ENCODE measurements at regions not wholly inside any gene's neighbourhood (a gene's known extent, or its start where the extent isn't known, plus 50 kb on each side); places are given as distances from the start of the nearest gene placed in this dataset.

- H3K4me1 ChIP-seq (ENCODE audit: control insufficient read depth in 1 of 2, insufficient read depth in 2 of 2, low read length in 2 of 2): peaks cover 8 to 13% of the 10 kb centered on the region in 2 donors
- H3K9me3 ChIP-seq (ENCODE audit: control insufficient read depth in 1 of 2, low read length in 2 of 2): no peaks in the 10 kb centered on the region
- H3K4me3 ChIP-seq (ENCODE audit: low read depth in 1 of 2, low read length in 2 of 2): no peak overlapping the region
- no peak overlapping the region for H3K27ac ChIP-seq (ENCODE audit: low read length)
- H3K27me3 ChIP-seq (ENCODE audit: low read depth, low read length): no peaks in the 10 kb centered on the region
- no peaks in the 10 kb centered on the region for H3K36me3 ChIP-seq (ENCODE audit: control insufficient read depth in 1 of 2, insufficient read depth in 2 of 2, low read length in 2 of 2)
These were observed 159.4 kb downstream of the KLF13 start for GRCh38 chr15:31485911-31486461.

- Histone ChIP-seq H3K27ac (ENCODE audit: low read length) (no peak overlapping the region), H3K36me3 (ENCODE audit: control insufficient read depth in 1 of 2, insufficient read depth in 2 of 2, low read length in 2 of 2) (no peaks in the 10 kb centered on the region), H3K9me3 (ENCODE audit: control insufficient read depth in 1 of 2, low read length in 2 of 2) (peaks cover 0 to under 1% of the 10 kb centered on the region in 2 donors), H3K4me1 (ENCODE audit: control insufficient read depth in 1 of 2, insufficient read depth in 2 of 2, low read length in 2 of 2) (peaks cover 8 to 13% of the 10 kb centered on the region in 2 donors), H3K4me3 (ENCODE audit: low read depth in 1 of 2, low read length in 2 of 2) (no peak overlapping the region), H3K27me3 (ENCODE audit: low read depth, low read length) (no peaks in the 10 kb centered on the region)
These were observed 159.9 kb downstream of the KLF13 start for GRCh38 chr15:31486506-31486905.

- H3K27ac ChIP-seq (ENCODE audit: low read length): no peak overlapping the region
- H3K27me3 ChIP-seq (ENCODE audit: low read depth, low read length): no peaks in the 10 kb centered on the region
- H3K9me3 ChIP-seq (ENCODE audit: control insufficient read depth in 1 of 2, low read length in 2 of 2): peaks cover 0 to 6% of the 10 kb centered on the region in 2 donors
- H3K4me3 ChIP-seq (ENCODE audit: low read depth in 1 of 2, low read length in 2 of 2): no peak overlapping the region
- H3K4me1 ChIP-seq (ENCODE audit: control insufficient read depth in 1 of 2, insufficient read depth in 2 of 2, low read length in 2 of 2): peaks cover 8 to 13% of the 10 kb centered on the region in 2 donors
- no peaks in the 10 kb centered on the region for H3K36me3 ChIP-seq (ENCODE audit: control insufficient read depth in 1 of 2, insufficient read depth in 2 of 2, low read length in 2 of 2)
These were observed 160.5 kb downstream of the KLF13 start for GRCh38 chr15:31486906-31487695.

- no peak overlapping the region for H3K27ac ChIP-seq (ENCODE audit: low read length)
- H3K4me1 ChIP-seq (ENCODE audit: control insufficient read depth in 1 of 2, insufficient read depth in 2 of 2, low read length in 2 of 2): peaks cover 8 to 13% of the 10 kb centered on the region in 2 donors
- no peaks in the 10 kb centered on the region for H3K27me3 ChIP-seq (ENCODE audit: low read depth, low read length)
- H3K36me3 ChIP-seq (ENCODE audit: control insufficient read depth in 1 of 2, insufficient read depth in 2 of 2, low read length in 2 of 2): no peaks in the 10 kb centered on the region
- no peak overlapping the region for H3K4me3 ChIP-seq (ENCODE audit: low read depth in 1 of 2, low read length in 2 of 2)
- H3K9me3 ChIP-seq (ENCODE audit: control insufficient read depth in 1 of 2, low read length in 2 of 2): peaks cover 0 to 8% of the 10 kb centered on the region in 2 donors
These were observed 161.3 kb downstream of the KLF13 start for GRCh38 chr15:31487811-31488436.

GRCh38 chr15:31488437-31489204 lies 162.0 kb downstream of the KLF13 start:
- H3K4me3 ChIP-seq (ENCODE audit: low read depth in 1 of 2, low read length in 2 of 2): no peak overlapping the region
- no peaks in the 10 kb centered on the region for H3K36me3 ChIP-seq (ENCODE audit: control insufficient read depth in 1 of 2, insufficient read depth in 2 of 2, low read length in 2 of 2)
- no peaks in the 10 kb centered on the region for H3K27me3 ChIP-seq (ENCODE audit: low read depth, low read length)
- peaks cover 2 to 8% of the 10 kb centered on the region in 2 donors for H3K9me3 ChIP-seq (ENCODE audit: control insufficient read depth in 1 of 2, low read length in 2 of 2)
- H3K4me1 ChIP-seq (ENCODE audit: control insufficient read depth in 1 of 2, insufficient read depth in 2 of 2, low read length in 2 of 2): peaks cover 8 to 13% of the 10 kb centered on the region in 2 donors
- H3K27ac ChIP-seq (ENCODE audit: low read length): no peak overlapping the region

- Histone ChIP-seq H3K27me3 (ENCODE audit: low read depth, low read length) (no peaks in the 10 kb centered on the region), H3K36me3 (ENCODE audit: control insufficient read depth in 1 of 2, insufficient read depth in 2 of 2, low read length in 2 of 2) (peaks cover 0 to 4% of the 10 kb centered on the region in 2 donors), H3K4me1 (ENCODE audit: control insufficient read depth in 1 of 2, insufficient read depth in 2 of 2, low read length in 2 of 2) (peaks cover 8 to 13% of the 10 kb centered on the region in 2 donors), H3K9me3 (ENCODE audit: control insufficient read depth in 1 of 2, low read length in 2 of 2) (peaks cover 4 to 8% of the 10 kb centered on the region in 2 donors), H3K27ac (ENCODE audit: low read length) (no peak overlapping the region), H3K4me3 (ENCODE audit: low read depth in 1 of 2, low read length in 2 of 2) (no peak overlapping the region)
These were observed 162.6 kb downstream of the KLF13 start for GRCh38 chr15:31489281-31489680.

- Histone ChIP-seq H3K4me3 (ENCODE audit: low read depth in 1 of 2, low read length in 2 of 2) (no peak overlapping the region), H3K9me3 (ENCODE audit: control insufficient read depth in 1 of 2, low read length in 2 of 2) (peaks cover 4 to 8% of the 10 kb centered on the region in 2 donors), H3K27ac (ENCODE audit: low read length) (no peak overlapping the region), H3K27me3 (ENCODE audit: low read depth, low read length) (no peaks in the 10 kb centered on the region), H3K36me3 (ENCODE audit: control insufficient read depth in 1 of 2, insufficient read depth in 2 of 2, low read length in 2 of 2) (peaks cover 0 to 6% of the 10 kb centered on the region in 2 donors), H3K4me1 (ENCODE audit: control insufficient read depth in 1 of 2, insufficient read depth in 2 of 2, low read length in 2 of 2) (peaks cover 8 to 13% of the 10 kb centered on the region in 2 donors)
These were observed 163.4 kb downstream of the KLF13 start for GRCh38 chr15:31489801-31490646.

- peaks cover 4 to 8% of the 10 kb centered on the region in 2 donors for H3K9me3 ChIP-seq (ENCODE audit: control insufficient read depth in 1 of 2, low read length in 2 of 2)
- no peak overlapping the region for H3K27ac ChIP-seq (ENCODE audit: low read length)
- H3K4me3 ChIP-seq (ENCODE audit: low read depth in 1 of 2, low read length in 2 of 2): no peak overlapping the region
- H3K4me1 ChIP-seq (ENCODE audit: control insufficient read depth in 1 of 2, insufficient read depth in 2 of 2, low read length in 2 of 2): peaks cover 0 to 3% of the 10 kb centered on the region in 2 donors
- peaks cover 0 to 6% of the 10 kb centered on the region in 2 donors for H3K36me3 ChIP-seq (ENCODE audit: control insufficient read depth in 1 of 2, insufficient read depth in 2 of 2, low read length in 2 of 2)
- no peaks in the 10 kb centered on the region for H3K27me3 ChIP-seq (ENCODE audit: low read depth, low read length)
These were observed 168.2 kb downstream of the KLF13 start for GRCh38 chr15:31494786-31495185.

- Histone ChIP-seq H3K36me3 (ENCODE audit: control insufficient read depth in 1 of 2, insufficient read depth in 2 of 2, low read length in 2 of 2) (peaks cover 0 to 6% of the 10 kb centered on the region in 2 donors), H3K27me3 (ENCODE audit: low read depth, low read length) (no peaks in the 10 kb centered on the region), H3K4me1 (ENCODE audit: control insufficient read depth in 1 of 2, insufficient read depth in 2 of 2, low read length in 2 of 2) (no peaks in the 10 kb centered on the region), H3K4me3 (ENCODE audit: low read depth in 1 of 2, low read length in 2 of 2) (no peak overlapping the region), H3K9me3 (ENCODE audit: control insufficient read depth in 1 of 2, low read length in 2 of 2) (peaks cover 4 to 8% of the 10 kb centered on the region in 2 donors), H3K27ac (ENCODE audit: low read length) (no peak overlapping the region)
These were observed 168.6 kb downstream of the KLF13 start for GRCh38 chr15:31495281-31495680.

- H3K4me3 ChIP-seq (ENCODE audit: low read depth in 1 of 2, low read length in 2 of 2): no peak overlapping the region
- H3K27me3 ChIP-seq (ENCODE audit: low read depth, low read length): no peaks in the 10 kb centered on the region
- no peak overlapping the region for H3K27ac ChIP-seq (ENCODE audit: low read length)
- H3K9me3 ChIP-seq (ENCODE audit: control insufficient read depth in 1 of 2, low read length in 2 of 2): peaks cover 0 to 4% of the 10 kb centered on the region in 2 donors
- H3K4me1 ChIP-seq (ENCODE audit: control insufficient read depth in 1 of 2, insufficient read depth in 2 of 2, low read length in 2 of 2): no peaks in the 10 kb centered on the region
- H3K36me3 ChIP-seq (ENCODE audit: control insufficient read depth in 1 of 2, insufficient read depth in 2 of 2, low read length in 2 of 2): peaks cover 0 to 6% of the 10 kb centered on the region in 2 donors
These were observed 171.2 kb downstream of the KLF13 start for GRCh38 chr15:31497838-31498237.

Measured in muscle layer of duodenum (tissue), 2 donors.